Ishikawa (cell line): ENCODE measurements at regions not wholly inside any gene's neighbourhood (a gene's known extent, or its start where the extent isn't known, plus 50 kb on each side); places are given as distances from the start of the nearest gene placed in this dataset.

Experiments
- CEBPB ChIP-seq: IDR thresholded peaks from 2 replicates; pipeline ENCODE4 v1.6.1; 2012
- CREB1 ChIP-seq: IDR thresholded peaks from 2 replicates; pipeline ENCODE4 v1.6.1; 2012; ENCODE audit warnings: low read depth
- EGR1 ChIP-seq: IDR thresholded peaks from 2 replicates; pipeline ENCODE4 v1.6.1; 2012
- EP300 ChIP-seq: IDR thresholded peaks from 2 replicates; pipeline ENCODE4 v1.6.1; 2012; ENCODE audit warnings: borderline replicate concordance
- FOXM1 ChIP-seq: IDR thresholded peaks from 2 replicates; pipeline ENCODE4 v1.6.1; 2012; ENCODE audit warnings: low read depth, borderline replicate concordance
- NFIC ChIP-seq: IDR thresholded peaks from 2 replicates; pipeline ENCODE4 v1.6.1; 2012
- RAD21 ChIP-seq: IDR thresholded peaks from 2 replicates; pipeline ENCODE4 v1.6.1; 2012; ENCODE audit warnings: low read depth
- TAF1 ChIP-seq: IDR thresholded peaks from 2 replicates; pipeline ENCODE4 v1.6.1; 2012; ENCODE audit warnings: low read depth, mild to moderate bottlenecking
- TCF12 ChIP-seq: IDR thresholded peaks from 2 replicates; pipeline ENCODE4 v1.6.1; 2012; ENCODE audit warnings: low read depth
- TEAD4 ChIP-seq: IDR thresholded peaks from 2 replicates; pipeline ENCODE4 v1.6.1; 2012
- YY1 ChIP-seq: IDR thresholded peaks from 2 replicates; pipeline ENCODE4 v1.6.1; 2012; ENCODE audit warnings: low read depth
- ZBTB7A ChIP-seq: IDR thresholded peaks from 2 replicates; pipeline ENCODE4 v1.6.1; 2012; ENCODE audit warnings: low read depth
- TF ChIP-seq, protein P1 (sequence below): IDR thresholded peaks from 2 replicates; pipeline ENCODE4 v1.6.1; 2012
- TF ChIP-seq, protein P2 (sequence below): IDR thresholded peaks from 2 replicates; pipeline ENCODE4 v1.6.1; 2012
- TF ChIP-seq, protein P3 (sequence below): IDR thresholded peaks from 2 replicates; pipeline ENCODE4 v1.6.1; 2012; ENCODE audit warnings: low read depth, mild to moderate bottlenecking

DNA sequence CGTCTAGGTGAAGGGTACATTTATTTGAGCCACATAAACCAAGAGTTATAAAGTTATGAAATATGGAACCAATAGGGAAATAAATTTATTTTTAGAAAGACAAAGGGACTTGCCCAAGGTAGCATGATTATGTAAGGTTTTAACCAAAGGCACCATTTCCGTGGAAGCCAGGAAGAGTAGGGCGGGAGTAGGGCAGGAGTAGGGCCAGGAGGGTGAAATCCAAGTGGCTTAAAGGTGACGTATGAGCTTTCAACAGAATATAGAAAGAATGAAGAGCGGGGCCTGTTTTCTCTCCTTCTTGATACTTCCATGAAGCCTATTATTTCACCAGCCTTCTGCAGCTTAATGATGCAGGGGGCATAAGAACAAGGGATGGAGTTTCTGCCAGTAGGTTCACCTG, 91.7 kb upstream of the PNPLA4 start:
- TF ChIP-seq CREB1 (no peak), NFIC (no peak), FOXM1 (no peak), YY1 (no peak), TCF12 (no peak), CEBPB (no peak), RAD21 (no peak), TAF1 (no peak), EGR1 (no peak), TEAD4 (no peak), EP300 (no peak), ZBTB7A (no peak)
- TF ChIP-seq, protein P1, sequence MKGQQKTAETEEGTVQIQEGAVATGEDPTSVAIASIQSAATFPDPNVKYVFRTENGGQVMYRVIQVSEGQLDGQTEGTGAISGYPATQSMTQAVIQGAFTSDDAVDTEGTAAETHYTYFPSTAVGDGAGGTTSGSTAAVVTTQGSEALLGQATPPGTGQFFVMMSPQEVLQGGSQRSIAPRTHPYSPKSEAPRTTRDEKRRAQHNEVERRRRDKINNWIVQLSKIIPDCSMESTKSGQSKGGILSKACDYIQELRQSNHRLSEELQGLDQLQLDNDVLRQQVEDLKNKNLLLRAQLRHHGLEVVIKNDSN: no peak
- TF ChIP-seq, protein P2, sequence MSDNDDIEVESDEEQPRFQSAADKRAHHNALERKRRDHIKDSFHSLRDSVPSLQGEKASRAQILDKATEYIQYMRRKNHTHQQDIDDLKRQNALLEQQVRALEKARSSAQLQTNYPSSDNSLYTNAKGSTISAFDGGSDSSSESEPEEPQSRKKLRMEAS: no peak
- TF ChIP-seq, protein P3, sequence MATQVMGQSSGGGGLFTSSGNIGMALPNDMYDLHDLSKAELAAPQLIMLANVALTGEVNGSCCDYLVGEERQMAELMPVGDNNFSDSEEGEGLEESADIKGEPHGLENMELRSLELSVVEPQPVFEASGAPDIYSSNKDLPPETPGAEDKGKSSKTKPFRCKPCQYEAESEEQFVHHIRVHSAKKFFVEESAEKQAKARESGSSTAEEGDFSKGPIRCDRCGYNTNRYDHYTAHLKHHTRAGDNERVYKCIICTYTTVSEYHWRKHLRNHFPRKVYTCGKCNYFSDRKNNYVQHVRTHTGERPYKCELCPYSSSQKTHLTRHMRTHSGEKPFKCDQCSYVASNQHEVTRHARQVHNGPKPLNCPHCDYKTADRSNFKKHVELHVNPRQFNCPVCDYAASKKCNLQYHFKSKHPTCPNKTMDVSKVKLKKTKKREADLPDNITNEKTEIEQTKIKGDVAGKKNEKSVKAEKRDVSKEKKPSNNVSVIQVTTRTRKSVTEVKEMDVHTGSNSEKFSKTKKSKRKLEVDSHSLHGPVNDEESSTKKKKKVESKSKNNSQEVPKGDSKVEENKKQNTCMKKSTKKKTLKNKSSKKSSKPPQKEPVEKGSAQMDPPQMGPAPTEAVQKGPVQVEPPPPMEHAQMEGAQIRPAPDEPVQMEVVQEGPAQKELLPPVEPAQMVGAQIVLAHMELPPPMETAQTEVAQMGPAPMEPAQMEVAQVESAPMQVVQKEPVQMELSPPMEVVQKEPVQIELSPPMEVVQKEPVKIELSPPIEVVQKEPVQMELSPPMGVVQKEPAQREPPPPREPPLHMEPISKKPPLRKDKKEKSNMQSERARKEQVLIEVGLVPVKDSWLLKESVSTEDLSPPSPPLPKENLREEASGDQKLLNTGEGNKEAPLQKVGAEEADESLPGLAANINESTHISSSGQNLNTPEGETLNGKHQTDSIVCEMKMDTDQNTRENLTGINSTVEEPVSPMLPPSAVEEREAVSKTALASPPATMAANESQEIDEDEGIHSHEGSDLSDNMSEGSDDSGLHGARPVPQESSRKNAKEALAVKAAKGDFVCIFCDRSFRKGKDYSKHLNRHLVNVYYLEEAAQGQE: no peak

DNA sequence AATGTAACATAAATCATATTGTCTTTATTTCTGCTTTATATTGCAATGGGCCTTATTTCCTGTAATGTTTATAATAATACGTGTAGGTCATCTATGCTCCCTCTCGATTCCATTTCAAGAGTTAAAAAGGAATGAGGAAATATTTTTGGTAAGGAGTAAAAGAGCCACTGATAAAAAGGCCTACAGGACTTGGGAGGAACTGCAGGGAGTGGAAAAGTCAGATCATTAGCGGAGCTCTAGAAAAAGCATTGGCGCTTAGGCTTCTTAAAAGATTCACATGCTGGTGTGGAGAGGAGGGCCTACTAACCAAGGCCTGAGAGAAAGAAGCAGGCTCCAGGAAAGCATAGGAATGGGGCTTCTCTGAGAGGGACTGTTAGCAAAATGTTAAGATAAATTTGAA, 82.9 kb upstream of the PNPLA4 start:
- no peak for TF ChIP-seq YY1
- no peak for TF ChIP-seq TAF1
- no peak for TF ChIP-seq ZBTB7A
- TF ChIP-seq, protein P1: no peak
- TF ChIP-seq RAD21: no peak
- TF ChIP-seq, protein P2: no peak
- TF ChIP-seq EP300: no peak
- no peak for TF ChIP-seq CEBPB
- TF ChIP-seq TCF12: no peak

DNA sequence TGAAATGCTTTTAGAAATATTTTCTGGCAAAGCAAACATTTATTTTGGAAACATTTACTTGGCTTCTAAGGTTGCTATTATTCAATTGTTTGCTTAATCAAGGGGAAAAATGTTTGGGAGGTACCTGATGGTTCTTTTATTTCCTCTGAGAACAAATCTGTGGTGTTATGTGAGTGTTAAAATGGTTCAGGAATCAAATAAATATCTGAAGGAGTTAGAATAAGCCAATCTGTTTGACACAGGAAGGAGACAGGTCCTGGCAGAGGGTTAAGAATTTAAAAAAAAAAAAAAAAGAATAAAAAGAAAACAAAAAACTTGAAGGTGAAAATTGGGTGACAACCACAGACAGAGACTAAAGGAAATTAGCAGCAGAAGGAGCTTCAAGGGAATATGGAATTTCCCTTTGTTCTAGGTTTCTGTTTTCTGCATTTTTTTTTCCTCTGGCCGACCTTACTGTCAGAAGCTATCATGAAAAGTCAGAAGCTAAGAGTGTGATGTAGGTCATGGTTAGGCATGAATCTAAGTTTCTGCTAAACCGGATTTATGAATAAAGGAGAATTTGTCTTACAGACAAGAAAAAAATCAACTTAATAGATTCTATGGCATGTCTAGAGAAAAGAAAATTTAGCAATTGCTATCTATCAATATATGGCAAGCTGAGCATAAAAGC, 78.6 kb upstream of the PNPLA4 start:
- TF ChIP-seq EGR1 (no peak), RAD21 (no peak), CREB1 (no peak), TCF12 (no peak), YY1 (no peak), FOXM1 (no peak), CEBPB (no peak), EP300 (no peak), NFIC (no peak), TEAD4 (no peak), ZBTB7A (no peak), TAF1 (no peak)
- TF ChIP-seq, protein P3: no peak
- TF ChIP-seq, protein P2: no peak
- TF ChIP-seq, protein P1: no peak

DNA sequence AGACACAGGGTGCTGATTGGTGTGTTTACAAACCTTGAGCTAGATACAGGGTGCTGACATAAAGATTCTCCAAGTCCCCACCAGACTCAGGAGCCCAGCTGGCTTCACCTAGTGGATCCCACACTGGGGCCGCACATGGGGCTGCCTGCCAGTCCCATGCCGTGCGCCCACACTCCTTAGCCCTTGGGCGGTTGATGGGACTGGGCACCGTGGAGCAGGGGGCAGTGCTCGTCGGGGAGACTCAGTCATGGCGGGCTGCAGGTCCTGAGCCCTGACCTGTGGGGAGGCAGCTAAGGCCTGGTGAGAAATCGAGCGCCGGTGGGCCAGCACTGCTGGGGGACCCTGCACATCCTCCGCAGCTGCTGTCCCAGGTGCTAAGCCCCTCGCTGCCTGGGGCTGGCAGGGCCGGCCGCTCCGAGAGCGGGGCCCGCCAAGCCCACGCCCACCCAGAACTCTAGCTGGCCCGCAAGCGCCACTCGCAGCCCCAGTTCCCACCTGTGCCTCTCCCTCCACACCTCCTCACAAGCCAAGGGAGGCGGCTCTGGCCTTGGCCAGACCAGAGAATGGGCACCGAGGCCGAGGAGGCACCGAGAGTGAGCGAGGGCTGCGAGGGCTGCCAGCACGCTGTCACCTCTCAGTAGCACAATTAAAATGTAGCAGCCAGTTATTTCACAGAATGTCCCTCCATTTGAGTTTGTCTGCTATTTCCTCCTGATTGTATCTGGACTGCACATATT, 76.1 kb upstream of the PNPLA4 start:
- TF ChIP-seq, protein P2: no peak
- no peak for TF ChIP-seq YY1
- TF ChIP-seq EGR1: no peak
- TF ChIP-seq TCF12: no peak
- no peak for TF ChIP-seq TEAD4
- TF ChIP-seq FOXM1: no peak
- no peak for TF ChIP-seq CEBPB
- TF ChIP-seq, protein P1: no peak
- TF ChIP-seq CREB1: no peak
- TF ChIP-seq NFIC: no peak
- TF ChIP-seq EP300: no peak
- no peak for TF ChIP-seq ZBTB7A
- TF ChIP-seq TAF1: no peak
